WTC11 (cell line): ENCODE measurements at regions not wholly inside any gene's neighbourhood (a gene's known extent, or its start where the extent isn't known, plus 50 kb on each side); places are given as distances from the start of the nearest gene placed in this dataset.
"Not testable (repeated sequence)": the region's sequence is repeated elsewhere in the genome, so short reads cannot be mapped to it uniquely, and the experiment has no call there.

Experiments used
- ATAC-seq: fragments of 200-7000 bp; cut with Tn5 transposase; 2 replicates; pipeline ENCODE4 v1.10.0; 2021; ENCODE audit warnings: mild to moderate bottlenecking, moderate library complexity
- CTCF ChIA-PET: fragments of 300-600 bp; sonication (Branson Sonifier 250); formaldehyde crosslinking; loops from one replicate; lab custom pipeline; 2021; ENCODE audit warnings: antibody characterized with exemption; lab: Charles Lee
- POLR2A ChIA-PET: fragments of 350-600 bp; sonication (Branson Sonifier 250); formaldehyde crosslinking; loops from one replicate; lab custom pipeline; 2021; ENCODE audit warnings: antibody characterized with exemption; lab: Charles Lee
- DNase-seq: peaks from one replicate; pipeline ENCODE4 v3.0.0; 2021; ENCODE audit warnings: low spot score
- H3K27ac Mint-ChIP-seq: 2 replicates; pipeline ENCODE4 v1.8.0; 2021; ENCODE audit warnings: mixed read lengths
- H3K27me3 Mint-ChIP-seq: 2 replicates; pipeline ENCODE4 v1.8.0; 2021; ENCODE audit warnings: low read depth, mild to moderate bottlenecking, moderate library complexity, mixed read lengths
- H3K36me3 Mint-ChIP-seq: 2 replicates; pipeline ENCODE4 v1.8.0; 2021; ENCODE audit warnings: mixed read lengths
- H3K4me1 Mint-ChIP-seq: 2 replicates; pipeline ENCODE4 v1.8.0; 2022; ENCODE audit warnings: mixed read lengths
- H3K4me3 Mint-ChIP-seq: 2 replicates; pipeline ENCODE4 v1.8.0; 2021; ENCODE audit warnings: mild to moderate bottlenecking, moderate library complexity, mixed read lengths
- H3K9me3 Mint-ChIP-seq: 2 replicates; pipeline ENCODE4 v1.8.0; 2021; ENCODE audit warnings: mixed read lengths
- ATF1 ChIP-seq: sonication (generic); formaldehyde crosslinking; IDR thresholded peaks from 2 replicates; pipeline ENCODE4 v1.8.1; 2023; ENCODE audit warnings: mild to moderate bottlenecking, moderate library complexity, missing genetic modification reagents
- ATF2 ChIP-seq: sonication (generic); formaldehyde crosslinking; IDR thresholded peaks from 2 replicates; pipeline ENCODE4 v1.8.1; 2022; ENCODE audit warnings: low read depth, missing genetic modification reagents, borderline replicate concordance
- CDX4 ChIP-seq: fragments of 250-450 bp; sonication (Bioruptor Pico); IDR thresholded peaks from 2 replicates; pipeline ENCODE4 v1.9.0; 2021; ENCODE audit warnings: moderate library complexity, mild to moderate bottlenecking, inconsistent platforms, borderline replicate concordance
- ELF4 ChIP-seq: sonication (generic); formaldehyde crosslinking; IDR thresholded peaks from 2 replicates; pipeline ENCODE4 v1.8.1; 2022; ENCODE audit warnings: low read depth, mild to moderate bottlenecking, moderate library complexity, missing genetic modification reagents
- ESRRA ChIP-seq: sonication (generic); formaldehyde crosslinking; IDR thresholded peaks from 2 replicates; pipeline ENCODE4 v1.8.1; 2022; ENCODE audit warnings: mild to moderate bottlenecking, missing genetic modification reagents, borderline replicate concordance
- ETV6 ChIP-seq: sonication (generic); formaldehyde crosslinking; IDR thresholded peaks from 2 replicates; pipeline ENCODE4 v1.8.1; 2022; ENCODE audit warnings: mild to moderate bottlenecking, missing genetic modification reagents
- HMGXB4 ChIP-seq: sonication (generic); formaldehyde crosslinking; IDR thresholded peaks from 2 replicates; pipeline ENCODE4 v1.8.1; 2023; ENCODE audit warnings: mild to moderate bottlenecking, moderate library complexity, missing genetic modification reagents
- JAZF1 ChIP-seq: fragments of 250-450 bp; sonication (Bioruptor Pico); IDR thresholded peaks from 2 replicates; pipeline ENCODE4 v1.9.0; 2021; ENCODE audit warnings: moderate library complexity, mild to moderate bottlenecking, inconsistent platforms
- OVOL2 ChIP-seq: fragments of 250-450 bp; sonication (Bioruptor Pico); IDR thresholded peaks from 2 replicates; pipeline ENCODE4 v1.9.0; 2021; ENCODE audit warnings: mild to moderate bottlenecking, borderline replicate concordance
- SMAD3 ChIP-seq: sonication (generic); formaldehyde crosslinking; IDR thresholded peaks from 2 replicates; pipeline ENCODE4 v1.8.0; 2022; ENCODE audit warnings: missing genetic modification reagents, mild to moderate bottlenecking, borderline replicate concordance
- USF1 ChIP-seq: sonication (generic); formaldehyde crosslinking; IDR thresholded peaks from 2 replicates; pipeline ENCODE4 v1.8.0; 2022; ENCODE audit warnings: mild to moderate bottlenecking, missing genetic modification reagents
- ZMAT4 ChIP-seq: fragments of 250-450 bp; sonication (Bioruptor Pico); IDR thresholded peaks from 2 replicates; pipeline ENCODE4 v1.9.0; 2021; ENCODE audit warnings: mild to moderate bottlenecking
- ZNF416 ChIP-seq: fragments of 250-450 bp; sonication (Bioruptor Pico); IDR thresholded peaks from 2 replicates; pipeline ENCODE4 v1.9.0; 2021; ENCODE audit warnings: mild to moderate bottlenecking, inconsistent platforms
- ZNF423 ChIP-seq: fragments of 250-450 bp; sonication (Bioruptor Pico); IDR thresholded peaks from 2 replicates; pipeline ENCODE4 v2.1.2; 2022; ENCODE audit warnings: mild to moderate bottlenecking, moderate library complexity
- ZNF425 ChIP-seq: fragments of 250-450 bp; sonication (Bioruptor Pico); conservative IDR thresholded peaks from 2 replicates; pipeline ENCODE4 v1.9.0; 2021; ENCODE audit warnings: mild to moderate bottlenecking
- ZNF532 ChIP-seq: fragments of 250-450 bp; sonication (Bioruptor Pico); IDR thresholded peaks from 2 replicates; pipeline ENCODE4 v1.9.0; 2021; ENCODE audit warnings: mild to moderate bottlenecking, borderline replicate concordance
- ZNF671 ChIP-seq: fragments of 250-450 bp; sonication (Bioruptor Pico); IDR thresholded peaks from 2 replicates; pipeline ENCODE4 v1.8.0; 2021; ENCODE audit warnings: mild to moderate bottlenecking
- ZSCAN18 ChIP-seq: fragments of 250-450 bp; sonication (Bioruptor Pico); IDR thresholded peaks from 2 replicates; pipeline ENCODE4 v2.1.2; 2022; ENCODE audit warnings: mild to moderate bottlenecking, moderate library complexity

- no peaks in the 10 kb centered on the region for H3K4me1 Mint-ChIP-seq
- H3K4me3 Mint-ChIP-seq = no peak overlapping the region
- DNase-seq (no peak), ATAC-seq (no peak)
- peaks cover 3% of the 10 kb centered on the region for H3K27me3 Mint-ChIP-seq
- CTCF ChIA-PET = no interaction called here
- POLR2A ChIA-PET = no interaction called here
- peaks cover 8% of the 10 kb centered on the region for H3K36me3 Mint-ChIP-seq
- peaks cover 9% of the 10 kb centered on the region for H3K9me3 Mint-ChIP-seq
- no peak overlapping the region for H3K27ac Mint-ChIP-seq
- TF ChIP-seq ATF1 = no peak
- TF ChIP-seq USF1 (CRISPR knock-in tag) = no peak
- no peak for TF ChIP-seq ZNF532
- no peak for TF ChIP-seq OVOL2 (CRISPR knock-in tag)
- no peak for TF ChIP-seq ESRRA (CRISPR knock-in tag)
- no peak for TF ChIP-seq ETV6 (CRISPR knock-in tag)
- no peak for TF ChIP-seq ATF2 (CRISPR knock-in tag)
- no peak for TF ChIP-seq JAZF1 (CRISPR knock-in tag)
- no peak for TF ChIP-seq ZNF671 (CRISPR knock-in tag)
- no peak for TF ChIP-seq ZNF423 (CRISPR knock-in tag)
- no peak for TF ChIP-seq ZMAT4 (CRISPR knock-in tag)
- no peak for TF ChIP-seq ZSCAN18 (CRISPR knock-in tag)
- TF ChIP-seq ZNF416 (CRISPR knock-in tag) = no peak
Measured at GRCh38 chr3:36077320-36077719, 303.0 kb upstream of the STAC start.

GRCh38 chr3:36082958-36083357, 297.3 kb upstream of the STAC start:
- DNase-seq, CTCF ChIA-PET, POLR2A ChIA-PET, ATAC-seq, H3K27ac Mint-ChIP-seq, H3K4me3 Mint-ChIP-seq, H3K27me3 Mint-ChIP-seq, H3K4me1 Mint-ChIP-seq: not testable (repeated sequence)
- Mint-ChIP-seq H3K9me3 (peaks cover 32% of the 10 kb centered on the region), H3K36me3 (peaks cover 18% of the 10 kb centered on the region)

- no peak for DNase-seq
- ATAC-seq = no peak
- no peak overlapping the region for H3K27ac Mint-ChIP-seq
- H3K27me3 Mint-ChIP-seq = no peaks in the 10 kb centered on the region
- ChIA-PET POLR2A (no interaction called here), CTCF (no interaction called here)
- no peaks in the 10 kb centered on the region for H3K9me3 Mint-ChIP-seq
- no peak overlapping the region for H3K4me3 Mint-ChIP-seq
- H3K4me1 Mint-ChIP-seq = no peaks in the 10 kb centered on the region
- no peaks in the 10 kb centered on the region for H3K36me3 Mint-ChIP-seq
- TF ChIP-seq ELF4 (CRISPR knock-in tag) (no peak), CDX4 (CRISPR knock-in tag) (no peak), SMAD3 (no peak), HMGXB4 (CRISPR knock-in tag) (no peak), ZNF425 (CRISPR knock-in tag) (no peak), ZNF423 (CRISPR knock-in tag) (no peak)
Measured at GRCh38 chr3:36095238-36095637, 285.1 kb upstream of the STAC start.
